Panc1 (cell line): ENCODE measurements at regions not wholly inside any gene's neighbourhood (a gene's known extent, or its start where the extent isn't known, plus 50 kb on each side); places are given as distances from the start of the nearest gene placed in this dataset.
A peak's percentile ranks its signal among the peaks of the same experiment; 100 is the strongest.

Experiments used
- ATAC-seq: fragments of 200-7000 bp; cut with Tn5 transposase; 2 replicates; pipeline ENCODE4 v1.9.1; 2020; ENCODE audit warnings: mild to moderate bottlenecking, moderate library complexity
- BruUV-seq: library from RNA; stranded (reverse); fragments of 400-500 nt; replicated peaks from 2 replicates; lab custom pipeline; 2021; lab: Mats Ljungman, UMichigan
- CTCF ChIA-PET: fragments of 300-600 bp; sonication (Branson Sonifier 250); formaldehyde crosslinking; loops from one replicate; lab custom pipeline; 2022; ENCODE audit warnings: antibody characterized with exemption; lab: Charles Lee
- POLR2A ChIA-PET: fragments of 300-600 bp; sonication (Branson Sonifier 250); formaldehyde crosslinking; loops from one replicate; lab custom pipeline; 2022; ENCODE audit warnings: antibody characterized with exemption; lab: Charles Lee
- DNase-seq: peaks from one replicate; pipeline ENCODE4 v3.0.0-alpha.2; 2010; ENCODE audit warnings: low read depth, low spot score
- H3K27ac ChIP-seq: 2 replicates; pipeline ENCODE4 v1.5.1; 2011; ENCODE audit warnings: mild to moderate bottlenecking, low read length, inconsistent platforms
- H3K27me3 ChIP-seq: fragments of 200-500 bp; sonication (Bioruptor generic); 2 replicates; pipeline ENCODE4 v1.6.0; 2014; ENCODE audit warnings: low read length, inconsistent platforms; ENCODE audit not compliant: control insufficient read depth, insufficient read depth
- H3K36me3 ChIP-seq: fragments of 200-500 bp; sonication (Bioruptor generic); 2 replicates; pipeline ENCODE4 v1.5.1; 2014; ENCODE audit warnings: inconsistent platforms, mild to moderate bottlenecking, low read length, moderate library complexity; ENCODE audit not compliant: control insufficient read depth, insufficient read depth
- H3K4me1 ChIP-seq: 2 replicates; pipeline ENCODE4 v1.5.1; 2011; ENCODE audit warnings: inconsistent platforms, mild to moderate bottlenecking, low read length, moderate library complexity; ENCODE audit not compliant: control insufficient read depth, insufficient read depth
- H3K4me3 ChIP-seq, 2 experiments: 2 replicates each; pipeline ENCODE4 v1.5.1; 2011 to 2012; ENCODE audit warnings: low read depth in 2 of 2, low read length in 2 of 2, mild to moderate bottlenecking in 2 of 2, inconsistent platforms in 1 of 2, moderate library complexity in 1 of 2
- H3K9me3 ChIP-seq: fragments of 200-500 bp; sonication (Bioruptor generic); 2 replicates; pipeline ENCODE4 v1.5.1; 2014; ENCODE audit warnings: low read depth, mild to moderate bottlenecking, inconsistent platforms, low read length, moderate library complexity; ENCODE audit not compliant: control insufficient read depth, insufficient read depth
- CTCF ChIP-seq: fragments of 450-650 bp; IDR thresholded peaks from 2 replicates; pipeline ENCODE4 v1.5.1; 2017; ENCODE audit warnings: mild to moderate bottlenecking
- POLR2AphosphoS5 ChIP-seq: IDR thresholded peaks from 2 replicates; pipeline ENCODE4 v1.6.1; 2012; ENCODE audit warnings: mild to moderate bottlenecking, low read depth, low read length, moderate library complexity
- REST ChIP-seq, 2 experiments: IDR thresholded peaks; 2 replicates each; pipeline ENCODE4 v1.6.1; 2011 to 2012; ENCODE audit warnings: low read depth in 2 of 2, control low read depth in 1 of 2, low read length in 1 of 2, mild to moderate bottlenecking in 1 of 2, moderate library complexity in 1 of 2; ENCODE audit not compliant: insufficient read depth in 1 of 2
- SIN3A ChIP-seq: IDR thresholded peaks from 2 replicates; pipeline ENCODE4 v1.6.1; 2012; ENCODE audit warnings: low read depth, mild to moderate bottlenecking, low read length, moderate library complexity, borderline replicate concordance; ENCODE audit not compliant: insufficient read depth
- TCF7L2 ChIP-seq: IDR thresholded peaks from 2 replicates; pipeline ENCODE4 v1.6.1; 2011; ENCODE audit warnings: mild to moderate bottlenecking, low read depth, low read length, inconsistent platforms
- in situ Hi-C: cut with HindIII; loops from 2 replicates; pipeline ENCODE4 v1.10.0; 2016; ENCODE audit warnings: low sequenced_read_pairs, low pct_unique_long_range_greater_than_20kb
- intact Hi-C: fragments of 100-400 bp; cut with micrococcal nuclease; formaldehyde crosslinking; loops from one replicate; pipeline ENCODE4 v1.10.0; 2022; ENCODE audit not compliant: unreplicated experiment

- no peak for TF ChIP-seq POLR2AphosphoS5
- TF ChIP-seq CTCF = no peak
- TF ChIP-seq REST (IDR thresholded peaks at IDR 0.05; ENCODE audit: insufficient read depth in 1 of 2, low read depth in 2 of 2, low read length in 1 of 2) = no peak
- no peak for TF ChIP-seq TCF7L2
- Histone ChIP-seq H3K36me3 (no peaks in the 10 kb centered on the region), H3K4me3 (no peak overlapping the region), H3K27me3 (no peaks in the 10 kb centered on the region), H3K4me1 (peaks cover 79% of the 10 kb centered on the region), H3K27ac (peak overlapping the region; percentile 79), H3K9me3 (no peaks in the 10 kb centered on the region)
- BruUV-seq = no TSS peak
- no peak for DNase-seq
- ChIA-PET CTCF (no interaction called here), POLR2A (no interaction called here)
- intact Hi-C loops (no loop called here), in situ Hi-C loops (loop anchor here (25.0 kb wide), 1 partner anchor 361 kb away; no protein-coding TSS in a partner anchor)
- ATAC-seq = no peak
Measured at GRCh38 chr17:72497915-72498314, 377.1 kb downstream of the SOX9 start.

GRCh38 chr17:72498364-72499210 is 377.8 kb downstream of the SOX9 start:
- H3K27ac ChIP-seq = peak overlapping the region; percentile 79
- no TSS peak for BruUV-seq
- ATAC-seq (no peak), DNase-seq (no peak)
- H3K27me3 ChIP-seq = no peaks in the 10 kb centered on the region
- no peaks in the 10 kb centered on the region for H3K36me3 ChIP-seq
- POLR2A ChIA-PET = no interaction called here
- no peak overlapping the region for H3K4me3 ChIP-seq
- TF ChIP-seq CTCF (no peak), REST (IDR thresholded peaks at IDR 0.05; ENCODE audit: insufficient read depth in 1 of 2, low read depth in 2 of 2, low read length in 1 of 2) (no peak), TCF7L2 (no peak), POLR2AphosphoS5 (no peak), SIN3A (no peak)
- CTCF ChIA-PET = interaction anchor here (0.6 kb wide), 2 partner anchors 63 to 468 kb away, joined by 3 to 4 read pairs; no protein-coding TSS in a partner anchor
- intact Hi-C loops = no loop called here
- no peaks in the 10 kb centered on the region for H3K9me3 ChIP-seq
- in situ Hi-C loops = loop anchor here (25.0 kb wide), 1 partner anchor 361 kb away; no protein-coding TSS in a partner anchor
- peaks cover 79% of the 10 kb centered on the region for H3K4me1 ChIP-seq
